ENCODE measurements at regions not wholly inside any gene's neighbourhood (a gene's known extent, or its start where the extent isn't known, plus 50 kb on each side); places are given as distances from the start of the nearest gene placed in this dataset.

DNA sequence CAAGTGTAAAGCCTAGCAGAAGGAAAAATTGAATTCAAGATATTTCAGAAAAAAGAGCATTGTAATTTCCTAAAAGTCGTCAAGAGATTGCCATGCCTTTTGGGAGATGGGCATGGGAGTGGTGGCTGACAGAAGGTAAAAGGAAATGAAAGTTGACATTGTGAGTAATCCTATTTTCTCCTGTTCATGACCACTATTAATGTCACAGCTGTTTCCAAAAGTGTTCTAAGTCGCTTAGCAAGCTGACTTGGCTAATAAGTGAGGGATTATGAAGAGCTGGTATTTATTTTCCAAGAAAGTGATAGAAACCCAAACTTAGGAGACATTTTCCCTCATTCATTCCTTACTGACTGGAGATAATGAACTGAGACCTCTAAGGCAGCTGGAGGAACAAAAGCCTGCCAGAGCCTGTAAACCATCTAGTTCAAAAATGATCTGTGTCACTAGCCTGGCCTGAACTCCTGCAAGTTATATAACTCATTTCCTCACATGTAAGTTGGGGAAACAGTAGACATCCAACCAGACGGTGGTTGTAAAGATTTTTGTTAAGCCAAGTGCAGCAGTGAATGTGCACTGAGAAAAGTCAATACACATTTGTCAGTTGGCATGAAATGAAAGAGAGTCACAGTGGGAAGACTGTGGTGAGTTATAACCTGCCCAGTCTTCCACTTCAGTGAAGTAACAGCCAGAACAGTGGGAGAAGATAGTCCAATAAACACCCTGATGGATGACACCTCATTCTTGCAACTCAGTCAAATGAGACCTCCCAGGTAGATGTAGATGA is 75.8 kb downstream of the DIO2 start:
- TF ChIP-seq, protein P1, sequence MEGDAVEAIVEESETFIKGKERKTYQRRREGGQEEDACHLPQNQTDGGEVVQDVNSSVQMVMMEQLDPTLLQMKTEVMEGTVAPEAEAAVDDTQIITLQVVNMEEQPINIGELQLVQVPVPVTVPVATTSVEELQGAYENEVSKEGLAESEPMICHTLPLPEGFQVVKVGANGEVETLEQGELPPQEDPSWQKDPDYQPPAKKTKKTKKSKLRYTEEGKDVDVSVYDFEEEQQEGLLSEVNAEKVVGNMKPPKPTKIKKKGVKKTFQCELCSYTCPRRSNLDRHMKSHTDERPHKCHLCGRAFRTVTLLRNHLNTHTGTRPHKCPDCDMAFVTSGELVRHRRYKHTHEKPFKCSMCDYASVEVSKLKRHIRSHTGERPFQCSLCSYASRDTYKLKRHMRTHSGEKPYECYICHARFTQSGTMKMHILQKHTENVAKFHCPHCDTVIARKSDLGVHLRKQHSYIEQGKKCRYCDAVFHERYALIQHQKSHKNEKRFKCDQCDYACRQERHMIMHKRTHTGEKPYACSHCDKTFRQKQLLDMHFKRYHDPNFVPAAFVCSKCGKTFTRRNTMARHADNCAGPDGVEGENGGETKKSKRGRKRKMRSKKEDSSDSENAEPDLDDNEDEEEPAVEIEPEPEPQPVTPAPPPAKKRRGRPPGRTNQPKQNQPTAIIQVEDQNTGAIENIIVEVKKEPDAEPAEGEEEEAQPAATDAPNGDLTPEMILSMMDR (conservative IDR thresholded peaks at IDR 0.05; ENCODE audit: low read length), result no peak
- TF ChIP-seq EZH2phosphoT487 (IDR thresholded peaks at IDR 0.05; ENCODE audit: borderline replicate concordance, low read depth, low read length), result no peak

All from OCI-LY7 (cell line).